GM12891 (cell line): ENCODE measurements at regions not wholly inside any gene's neighbourhood (a gene's known extent, or its start where the extent isn't known, plus 50 kb on each side); places are given as distances from the start of the nearest gene placed in this dataset.

ENCODE experiments used
- POLR2A ChIP-seq: IDR thresholded peaks from 2 replicates; pipeline ENCODE4 v1.6.1; 2011; ENCODE audit warnings: low read depth, low read length, control low read depth
- POLR2AphosphoS5 ChIP-seq: IDR thresholded peaks from 2 replicates; pipeline ENCODE4 v1.6.1; 2011; ENCODE audit warnings: low read depth, low read length, control low read depth
- POU2F2 ChIP-seq: IDR thresholded peaks from 2 replicates; pipeline ENCODE4 v1.6.1; 2011; ENCODE audit warnings: low read depth, mild to moderate bottlenecking, control low read depth, low read length, moderate library complexity
- SPI1 ChIP-seq: IDR thresholded peaks from 2 replicates; pipeline ENCODE4 v1.6.1; 2011; ENCODE audit warnings: low read depth, low read length, control low read depth
- TAF1 ChIP-seq: IDR thresholded peaks from 2 replicates; pipeline ENCODE4 v1.6.1; 2011; ENCODE audit warnings: low read depth, low read length, control low read depth

- no peak for TF ChIP-seq POLR2A
- no peak for TF ChIP-seq POLR2AphosphoS5
- TF ChIP-seq POU2F2: no peak
- TF ChIP-seq TAF1: no peak
- TF ChIP-seq SPI1: no peak
Observed at GRCh38 chr6:40932366-40932765, 106.7 kb downstream of the UNC5CL start.
